Renal cortex interstitium (tissue), 11 donors: ENCODE measurements at regions not wholly inside any gene's neighbourhood (a gene's known extent, or its start where the extent isn't known, plus 50 kb on each side); places are given as distances from the start of the nearest gene placed in this dataset.

ENCODE experiments used
- DNase-seq, 11 donors: peaks; one replicate each; pipeline ENCODE4 v3.0.0-alpha.2; 2013; ENCODE audit warnings: low read depth in 9 of 11, low spot score in 4 of 11; ENCODE audit errors: extremely low read depth in 1 of 11

DNA sequence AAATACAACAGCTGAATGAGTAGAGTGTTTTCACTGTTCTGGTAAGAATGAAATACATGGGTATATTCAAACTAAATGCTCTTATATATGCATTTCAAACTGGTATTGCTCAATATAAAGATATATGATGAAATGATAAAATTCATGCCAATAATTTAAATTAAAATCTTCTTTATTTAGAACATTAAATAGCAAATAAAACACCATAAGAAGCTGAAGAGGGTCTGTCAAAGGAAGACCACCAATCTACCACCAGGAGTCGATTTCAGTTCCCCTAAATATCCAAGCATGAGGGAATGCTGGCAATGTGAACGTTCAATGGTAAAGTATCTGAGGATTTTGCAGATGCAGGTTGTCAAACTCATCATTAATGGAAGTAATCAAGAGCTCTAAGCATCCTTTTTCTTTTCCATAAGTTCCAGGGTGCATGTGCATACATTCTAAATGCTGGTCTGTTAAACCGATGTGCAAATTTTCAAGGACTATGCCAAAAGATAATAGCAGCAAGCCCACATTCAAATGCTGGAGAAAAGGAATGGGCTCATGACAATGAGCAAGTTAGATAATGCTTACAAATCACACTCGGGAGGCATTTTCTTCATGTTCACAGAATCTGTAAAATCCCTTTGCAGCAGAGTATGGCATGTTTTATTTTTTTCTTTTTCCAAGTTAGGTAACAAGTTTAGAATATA, 118.8 kb upstream of the MTAP start:
- no peak for DNase-seq

DNA sequence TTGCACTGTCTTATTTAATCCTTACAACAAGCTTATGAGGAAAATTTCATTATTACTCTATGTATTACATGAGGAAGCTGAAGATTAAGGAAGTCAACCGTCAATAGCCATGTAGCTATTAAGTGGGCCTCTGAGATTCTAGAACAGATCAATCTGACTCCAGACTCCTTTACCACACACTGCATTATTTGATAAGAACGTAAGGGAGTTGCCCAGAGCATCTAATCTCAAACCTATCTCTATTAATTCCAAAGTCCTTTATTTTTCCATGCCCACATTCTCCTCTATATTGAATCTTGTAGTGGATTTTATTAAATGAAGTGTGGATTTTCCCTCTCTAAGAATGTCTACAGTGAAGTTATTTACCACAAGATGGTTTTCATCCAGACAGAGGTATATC, 118.2 kb upstream of the MTAP start:
- DNase-seq = no peak

DNA sequence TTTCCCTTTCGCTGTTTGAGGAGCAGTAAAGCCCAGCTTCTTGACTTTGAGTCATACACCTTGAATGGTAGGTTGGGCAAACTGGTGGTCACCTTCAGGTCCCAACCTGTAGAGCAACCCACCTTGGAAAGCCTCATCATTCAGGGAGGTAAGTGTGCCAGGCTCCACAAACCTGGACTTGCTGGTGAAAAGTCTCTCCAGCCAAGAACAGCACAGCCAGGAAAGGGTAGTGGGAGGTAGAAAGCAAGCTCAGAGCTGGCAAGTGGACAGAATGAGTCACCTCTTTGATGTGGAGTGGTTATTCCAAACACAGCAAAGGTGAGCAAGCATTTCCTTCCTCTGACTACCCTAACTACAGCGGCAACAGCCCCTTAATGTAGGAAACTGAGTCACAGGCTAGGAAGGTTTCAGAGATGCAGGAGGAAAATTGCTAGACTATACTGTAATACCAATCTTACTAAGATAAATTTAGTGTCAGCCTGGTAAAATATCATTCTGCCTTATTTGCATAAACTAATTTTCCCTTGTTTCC, 117.5 kb upstream of the MTAP start:
- DNase-seq = no peak

DNA sequence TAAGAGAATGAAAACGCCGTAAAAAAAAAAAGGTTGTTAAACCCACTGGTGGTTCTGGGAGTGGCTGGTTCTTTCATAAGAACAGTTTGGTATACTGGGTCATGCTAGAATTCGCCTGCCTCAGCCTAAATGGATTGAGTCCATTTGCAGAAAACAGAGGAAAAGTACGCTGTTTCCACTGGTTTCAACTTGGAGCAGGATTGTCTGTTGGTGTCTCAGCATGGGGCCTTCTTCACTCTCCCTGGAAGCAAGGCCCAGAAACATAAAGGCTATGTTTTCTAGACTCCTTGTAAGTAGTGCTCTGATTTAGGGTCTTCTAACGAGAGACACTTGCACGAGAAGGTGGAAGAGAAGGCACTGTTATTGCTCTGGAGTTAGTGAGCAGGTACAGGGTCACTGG, 116.9 kb upstream of the MTAP start:
- no peak for DNase-seq

DNA sequence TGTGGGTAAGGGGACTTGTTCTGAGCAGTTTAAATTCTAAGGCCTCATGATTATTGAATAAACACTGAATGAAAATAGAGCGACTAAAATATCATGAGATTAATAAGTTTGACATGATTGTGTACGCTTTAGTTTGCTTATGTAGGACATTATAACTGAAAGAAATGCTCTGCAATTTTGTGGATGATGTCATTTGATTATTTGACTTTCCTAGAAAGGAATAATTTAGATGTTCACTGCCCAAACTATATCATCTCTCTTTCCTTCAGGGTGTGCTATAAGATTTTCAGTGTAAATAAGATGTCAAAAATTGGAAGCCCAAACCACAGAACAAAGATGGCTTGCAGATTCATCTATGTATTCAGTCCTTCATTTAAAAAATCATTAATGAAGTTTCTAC, 115.7 kb upstream of the MTAP start:
- DNase-seq = no peak

DNA sequence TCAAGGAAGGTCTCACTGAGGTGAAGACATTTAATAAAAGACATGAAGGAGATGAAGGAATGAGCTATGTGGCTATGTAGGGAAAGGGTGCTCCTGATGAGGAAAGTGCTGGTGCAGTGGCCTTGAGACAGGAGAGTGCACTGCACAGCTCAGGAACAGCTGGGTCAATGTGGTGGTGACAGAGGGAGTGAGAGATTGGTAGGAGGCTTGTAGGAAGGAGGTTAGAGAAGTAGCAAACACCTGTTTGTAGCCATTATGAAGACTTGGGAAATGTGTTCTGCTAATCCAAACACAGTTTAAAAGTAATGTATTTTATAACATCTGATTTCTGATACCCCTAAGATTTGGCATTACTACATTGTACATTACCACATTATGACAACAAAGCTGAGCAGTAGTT, 115.1 kb upstream of the MTAP start:
- no peak for DNase-seq

DNA sequence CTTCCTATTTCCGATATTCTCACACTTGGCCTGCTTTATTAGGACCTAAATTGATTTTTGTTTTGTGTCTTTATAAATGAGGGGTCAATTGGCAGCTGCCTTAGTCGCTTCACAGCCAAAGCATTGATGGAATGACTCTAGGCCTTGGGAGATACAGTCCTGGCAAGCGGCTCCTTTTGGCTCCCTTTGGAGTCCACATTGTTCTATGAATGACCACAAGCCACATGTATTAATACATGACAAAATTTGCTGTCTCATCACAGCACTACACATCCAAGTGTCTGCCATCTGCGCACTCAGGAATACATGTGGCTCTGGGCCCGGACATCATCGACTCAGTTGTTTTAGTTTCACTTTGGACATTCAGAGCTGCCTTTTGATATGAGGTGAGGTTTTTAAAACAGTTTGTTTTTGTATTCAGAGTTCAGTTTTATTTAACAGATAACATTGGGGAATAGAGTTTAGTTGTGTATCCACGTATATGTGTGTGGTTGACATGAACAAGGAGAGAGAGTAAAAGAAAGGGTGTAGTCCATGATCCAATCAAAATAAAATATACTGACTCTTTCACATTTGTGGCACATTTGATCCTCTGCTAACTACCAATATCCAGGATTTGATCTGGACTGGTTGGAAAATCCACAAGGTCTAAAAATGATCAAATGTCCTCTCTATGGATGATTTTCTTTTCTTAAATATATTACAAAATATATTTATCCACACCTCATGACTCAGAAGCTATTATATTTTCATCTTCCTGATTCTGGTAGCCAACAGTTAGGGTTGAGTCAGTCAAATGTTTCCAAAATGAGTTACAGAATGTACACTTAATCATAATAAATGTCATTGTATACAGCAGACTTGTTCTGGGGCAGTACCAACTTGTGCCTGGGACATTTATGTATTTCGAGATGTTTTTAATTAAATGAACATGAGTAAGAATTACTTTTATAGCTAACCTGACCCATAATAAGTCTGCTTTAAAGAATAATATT, 114.0 kb upstream of the MTAP start:
- no peak for DNase-seq

DNA sequence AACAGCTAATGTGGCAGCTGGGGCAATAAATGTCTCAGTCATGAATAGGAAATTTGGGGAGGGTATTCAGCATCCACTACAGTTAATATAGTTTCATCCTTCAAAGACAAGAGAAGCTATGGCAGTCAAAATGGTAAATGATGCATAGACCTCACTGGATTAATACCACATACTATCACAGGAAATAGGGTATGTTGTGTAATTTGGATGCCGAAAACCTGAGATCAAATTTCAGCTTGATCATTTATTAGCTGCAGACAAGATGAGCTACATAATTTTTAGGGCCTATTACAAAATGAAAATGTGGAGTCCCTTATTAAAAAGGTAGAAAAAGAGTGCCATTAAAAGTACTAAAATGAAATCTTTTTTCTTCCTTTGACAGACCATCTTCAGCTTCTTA, 112.6 kb upstream of the MTAP start:
- no peak for DNase-seq

DNA sequence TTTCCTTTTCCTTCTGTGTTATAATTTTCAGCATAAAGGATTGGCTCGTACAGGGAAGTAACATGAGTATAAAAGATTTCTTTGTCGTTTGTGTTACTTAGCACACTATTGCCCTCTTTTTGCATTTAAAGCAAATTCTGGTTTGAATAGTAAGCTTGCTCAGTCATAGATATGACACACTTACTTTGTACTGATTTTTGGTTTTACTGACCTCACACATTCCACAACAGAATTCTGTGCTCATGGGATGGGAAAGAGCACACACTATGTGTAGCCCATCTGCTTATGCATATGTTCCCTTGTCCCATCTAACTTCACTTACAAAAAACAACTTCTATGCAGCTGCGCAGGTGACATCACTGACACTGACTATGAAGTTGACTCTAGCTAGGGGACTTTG, 111.9 kb upstream of the MTAP start:
- DNase-seq = no peak

DNA sequence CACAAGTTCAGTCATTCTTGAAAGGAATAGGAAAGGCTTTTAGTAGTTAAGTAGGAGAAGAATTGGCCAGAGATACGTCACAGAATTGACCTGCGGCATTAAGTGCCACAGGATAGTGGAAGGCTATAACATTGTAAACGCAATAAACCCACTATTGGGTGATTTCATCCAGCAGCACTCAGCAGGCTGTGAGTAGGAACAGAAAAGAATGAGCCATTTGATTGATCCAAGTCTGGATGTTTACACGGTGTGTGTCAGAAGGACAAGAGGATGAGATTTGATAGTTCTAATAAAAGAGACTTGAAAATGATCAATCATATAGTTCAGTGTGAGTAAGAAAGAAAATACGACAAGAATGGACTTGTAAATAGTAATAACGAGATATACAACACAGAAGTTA, 110.0 kb upstream of the MTAP start:
- DNase-seq = no peak

DNA sequence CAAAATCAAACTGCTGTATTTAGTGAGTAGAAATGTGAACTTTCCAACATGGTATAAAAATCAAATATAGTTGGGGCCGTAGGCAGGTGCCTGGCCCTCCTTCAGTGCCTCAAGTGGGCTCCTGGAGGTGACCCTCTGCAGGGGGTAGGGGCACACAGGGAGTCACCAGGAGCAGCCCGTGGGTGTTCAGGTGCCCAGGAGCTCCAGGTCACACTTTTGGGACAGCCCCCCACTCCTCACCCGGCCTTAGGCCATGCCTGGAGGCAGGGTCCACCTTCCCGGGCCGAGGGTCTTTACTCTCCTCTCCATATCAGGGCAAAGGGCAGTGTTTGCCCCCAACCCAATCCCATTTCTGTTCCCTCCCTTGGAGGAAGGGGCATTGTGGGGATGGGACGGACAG, 108.0 kb upstream of the MTAP start:
- no peak for DNase-seq

DNA sequence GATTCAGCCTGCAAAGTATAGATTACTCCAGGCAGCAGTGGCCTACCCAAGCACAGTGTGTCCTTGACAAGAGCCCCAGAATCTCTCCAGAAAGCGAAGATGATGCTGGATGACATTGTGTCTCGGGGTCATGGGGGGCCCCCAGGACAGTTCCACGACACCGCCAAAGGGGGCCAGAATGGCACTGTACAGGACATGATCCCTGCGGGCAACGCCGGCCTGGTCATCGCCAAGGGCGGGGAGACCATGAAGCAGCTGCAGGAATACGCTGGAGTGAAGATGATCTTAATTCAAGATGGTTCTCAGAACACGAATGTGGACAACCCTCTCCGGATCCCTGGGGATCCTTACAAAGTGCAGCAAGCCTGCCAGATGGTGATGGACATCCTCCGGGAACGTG, 107.0 kb upstream of the MTAP start:
- no peak for DNase-seq

DNA sequence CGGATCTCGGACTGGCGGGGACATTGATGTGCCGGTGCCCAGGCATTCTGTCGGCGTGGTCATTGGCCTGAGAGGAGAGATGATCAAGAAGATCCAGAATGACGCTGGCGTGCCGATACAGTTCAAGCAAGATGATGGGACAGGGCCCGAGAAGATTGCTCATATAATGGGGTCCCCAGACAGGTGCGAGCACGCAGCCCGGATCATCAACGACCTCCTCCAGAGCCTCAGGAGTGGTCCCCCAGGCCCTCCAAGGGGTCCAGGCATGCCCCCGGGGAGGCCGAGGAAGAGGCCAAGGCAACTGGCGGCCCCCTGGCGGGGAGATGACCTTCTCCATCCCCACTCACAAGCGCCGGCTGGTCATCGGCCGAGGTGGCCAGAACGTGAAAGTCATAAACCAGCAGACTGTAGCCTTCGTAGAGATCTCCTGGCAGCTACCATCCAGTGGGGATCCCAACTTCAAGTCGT, 106.5 kb upstream of the MTAP start:
- no peak for DNase-seq

DNA sequence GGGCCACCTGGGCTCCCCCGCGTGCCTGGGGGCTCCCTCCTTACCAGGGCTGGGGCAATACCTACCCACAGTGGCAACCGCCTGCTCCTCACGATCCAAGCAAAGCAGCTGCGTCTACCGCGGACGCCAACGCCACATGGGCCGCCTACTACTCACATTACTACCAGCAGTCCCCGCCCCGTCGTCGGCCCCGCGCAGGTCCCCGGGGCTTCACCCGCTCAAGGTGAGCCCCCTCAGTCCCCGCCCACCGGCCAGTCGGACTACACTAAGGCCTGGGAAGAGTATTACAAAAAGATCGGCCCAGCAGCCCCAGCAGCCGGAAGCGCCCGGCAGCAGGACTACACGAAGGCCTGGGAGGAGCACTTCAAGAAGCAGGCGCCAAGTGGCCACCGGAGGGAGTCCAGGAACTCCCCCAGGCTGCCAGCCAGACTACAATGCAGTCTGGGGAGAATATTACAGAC, 106.0 kb upstream of the MTAP start:
- DNase-seq = no peak

DNA sequence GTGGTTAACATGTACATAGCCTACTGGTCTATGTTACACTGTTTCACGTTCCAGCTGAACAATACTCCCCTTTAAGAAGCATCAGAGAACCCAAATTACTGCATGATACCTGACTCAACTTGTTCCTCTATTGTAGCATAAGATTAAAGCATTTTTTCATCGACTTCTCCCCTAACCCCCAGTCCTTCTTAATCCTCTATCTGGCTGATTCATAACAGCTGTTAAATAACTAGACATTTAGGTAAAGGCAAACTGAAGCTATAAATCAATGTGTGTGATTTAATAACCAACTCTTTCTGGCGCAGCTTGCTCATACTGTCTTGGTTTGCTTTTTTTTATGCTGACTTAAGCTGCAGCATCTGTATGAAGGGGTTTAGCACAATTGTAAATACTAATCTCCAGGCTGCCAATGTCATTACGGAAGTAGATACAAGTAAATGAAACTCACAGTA, 94.2 kb upstream of the MTAP start:
- DNase-seq = no peak

DNA sequence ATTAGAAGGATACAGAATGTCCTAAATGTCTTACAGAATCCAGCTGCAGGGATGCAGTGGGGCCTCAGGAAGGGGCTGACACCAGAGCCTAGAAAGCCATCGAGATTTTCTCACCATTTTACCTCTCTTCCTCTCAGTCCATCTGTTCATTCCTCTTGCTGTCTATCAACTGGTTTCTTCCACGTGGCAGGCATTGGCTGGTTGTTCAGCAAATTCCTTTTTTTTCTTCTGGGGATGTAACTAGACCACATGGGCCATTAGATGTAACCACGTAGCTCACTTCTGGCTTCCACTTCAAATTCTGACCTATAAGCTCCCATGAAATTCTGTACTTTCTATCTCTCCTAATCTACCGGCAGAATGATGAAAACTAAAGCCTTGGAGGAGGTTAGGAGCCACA, 93.6 kb upstream of the MTAP start:
- no peak for DNase-seq

DNA sequence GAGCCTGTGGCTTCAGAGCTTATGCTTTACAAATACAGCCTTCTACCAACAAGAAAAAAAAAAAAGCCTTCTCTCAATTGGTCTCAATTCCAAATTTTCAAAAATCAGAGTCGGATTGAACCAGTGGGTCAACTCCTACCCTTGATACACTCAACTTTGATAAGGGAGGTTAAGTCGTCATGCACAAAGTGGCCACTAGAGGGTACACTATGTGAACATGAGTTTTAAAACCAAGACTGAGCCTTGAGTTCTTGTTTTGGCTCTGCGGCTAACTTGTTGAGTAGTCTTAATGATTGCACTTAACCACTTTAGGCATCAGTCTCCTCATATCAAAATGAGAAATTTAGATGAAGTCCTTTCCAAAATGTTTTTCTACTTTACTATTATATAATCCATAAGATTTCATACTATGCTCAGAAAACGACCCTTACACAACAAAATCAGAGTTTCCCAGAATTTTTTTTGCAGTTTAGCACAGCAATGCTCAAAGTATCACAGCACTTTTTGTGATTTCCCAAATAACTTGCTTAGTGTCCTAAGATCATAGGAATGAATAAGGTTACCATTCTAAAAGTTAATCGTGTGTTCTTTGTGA, 92.9 kb upstream of the MTAP start:
- peak in 7 of 11 donors; percentile 4 to 32 (median 15) for DNase-seq

DNA sequence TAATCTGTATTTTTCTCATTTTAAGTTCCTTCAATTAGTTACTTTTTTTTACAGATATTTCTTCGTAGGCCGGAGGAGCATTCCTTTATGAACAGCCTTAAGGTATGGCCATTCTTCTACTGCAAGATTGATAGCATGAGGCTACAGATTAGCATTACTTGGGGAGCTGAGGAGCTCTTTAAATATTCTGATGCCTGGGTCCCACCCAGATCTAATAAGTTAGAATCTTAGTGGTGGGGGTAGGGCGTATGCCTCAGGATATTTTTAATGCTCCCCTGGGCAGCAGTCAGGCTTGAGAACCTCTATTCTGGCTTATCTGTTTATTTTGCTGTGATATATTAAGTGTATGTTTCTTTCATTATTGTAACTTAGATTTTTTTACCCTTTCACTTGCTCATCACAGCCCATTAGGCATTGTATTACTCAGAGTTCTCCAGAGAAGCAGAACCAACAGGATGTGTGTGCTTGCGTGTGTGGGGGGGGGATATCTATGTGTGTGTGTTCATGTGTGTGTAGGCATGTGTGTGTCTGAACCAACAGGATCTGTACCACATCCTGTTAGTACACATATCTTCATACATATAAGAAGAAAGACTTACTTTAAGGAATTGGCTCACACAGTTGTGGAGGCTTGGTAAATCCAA, 91.8 kb upstream of the MTAP start:
- no peak for DNase-seq

DNA sequence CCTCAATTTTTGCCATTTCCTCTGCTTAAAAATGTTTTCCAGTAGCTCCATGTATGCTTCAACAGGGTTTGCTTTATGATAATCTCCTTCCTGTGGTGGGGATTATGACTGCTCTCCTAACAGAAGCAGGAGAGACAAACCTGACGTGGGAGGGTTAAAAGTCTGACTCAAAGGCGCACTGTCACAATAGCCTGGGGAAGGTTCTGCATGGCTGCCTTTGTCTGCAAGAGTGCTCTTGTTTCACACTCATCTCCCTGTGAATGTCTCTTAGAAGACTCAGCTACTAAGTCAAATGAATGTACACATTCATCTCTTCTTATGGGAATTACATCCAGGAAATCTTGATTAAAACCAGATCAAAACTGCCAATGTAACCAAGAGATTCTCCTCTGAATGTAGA, 90.9 kb upstream of the MTAP start:
- peak in 1 of 11 donors; percentile 14 for DNase-seq
